Rectal smooth muscle tissue (tissue), 1 donor: ENCODE measurements at regions not wholly inside any gene's neighbourhood (a gene's known extent, or its start where the extent isn't known, plus 50 kb on each side); places are given as distances from the start of the nearest gene placed in this dataset.
"Not testable (repeated sequence)": the region's sequence is repeated elsewhere in the genome, so short reads cannot be mapped to it uniquely, and the experiment has no call there.

ENCODE experiments used
- H3K27ac ChIP-seq: one replicate; pipeline ENCODE4 v1.7.0; 2013; ENCODE audit warnings: low read depth, low read length, inconsistent platforms
- H3K27me3 ChIP-seq: one replicate; pipeline ENCODE4 v1.7.0; 2013; ENCODE audit warnings: low read length; ENCODE audit not compliant: control insufficient read depth, insufficient read depth
- H3K36me3 ChIP-seq: one replicate; pipeline ENCODE4 v1.7.0; 2013; ENCODE audit warnings: low read length; ENCODE audit not compliant: control insufficient read depth, insufficient read depth
- H3K4me1 ChIP-seq: one replicate; pipeline ENCODE4 v1.7.0; 2013; ENCODE audit warnings: low read length; ENCODE audit not compliant: control insufficient read depth, insufficient read depth
- H3K4me3 ChIP-seq: one replicate; pipeline ENCODE4 v1.7.0; 2013; ENCODE audit warnings: low read length
- H3K9ac ChIP-seq: one replicate; pipeline ENCODE4 v1.7.0; 2013; ENCODE audit warnings: low read length

GRCh38 chr1:70571191-70571590, 160.1 kb downstream of the CTH start:
- Histone ChIP-seq H3K27me3 (no peaks in the 10 kb centered on the region), H3K4me1 (no peaks in the 10 kb centered on the region), H3K9ac (no peak overlapping the region), H3K27ac (no peak overlapping the region), H3K4me3 (no peak overlapping the region), H3K36me3 (no peaks in the 10 kb centered on the region)

- H3K4me1 ChIP-seq, result no peaks in the 10 kb centered on the region
- H3K27me3 ChIP-seq, result no peaks in the 10 kb centered on the region
Observed at GRCh38 chr1:70573317-70573843, 162.3 kb downstream of the CTH start.

GRCh38 chr1:70581661-70582060, 170.6 kb downstream of the CTH start:
- Histone ChIP-seq H3K9ac (no peak overlapping the region), H3K36me3 (no peaks in the 10 kb centered on the region), H3K4me1 (no peaks in the 10 kb centered on the region), H3K4me3 (no peak overlapping the region), H3K27me3 (no peaks in the 10 kb centered on the region), H3K27ac (no peak overlapping the region)

More at GRCh38 chr1:70573317-70573843, 162.3 kb downstream of the CTH start:
- Histone ChIP-seq H3K4me3 (no peak overlapping the region), H3K9ac (no peak overlapping the region), H3K36me3 (no peaks in the 10 kb centered on the region), H3K27ac (no peak overlapping the region)

- no peaks in the 10 kb centered on the region for H3K27me3 ChIP-seq
- H3K27ac ChIP-seq, result no peak overlapping the region
- H3K4me3 ChIP-seq, result no peak overlapping the region
- no peak overlapping the region for H3K9ac ChIP-seq
- H3K4me1 ChIP-seq, result no peaks in the 10 kb centered on the region
- H3K36me3 ChIP-seq, result no peaks in the 10 kb centered on the region
Observed at GRCh38 chr1:70583522-70583921, 172.5 kb downstream of the CTH start.

- no peaks in the 10 kb centered on the region for H3K27me3 ChIP-seq
- H3K36me3 ChIP-seq, result no peaks in the 10 kb centered on the region
- H3K4me1 ChIP-seq, result no peaks in the 10 kb centered on the region
- H3K4me3 ChIP-seq, result no peak overlapping the region
- H3K9ac ChIP-seq, result no peak overlapping the region
- no peak overlapping the region for H3K27ac ChIP-seq
Observed at GRCh38 chr1:70586046-70586445, 175.0 kb downstream of the CTH start.

- Histone ChIP-seq H3K36me3 (no peaks in the 10 kb centered on the region), H3K27ac (no peak overlapping the region), H3K27me3 (no peaks in the 10 kb centered on the region), H3K9ac (no peak overlapping the region), H3K4me1 (no peaks in the 10 kb centered on the region), H3K4me3 (no peak overlapping the region)
Observed at GRCh38 chr1:70587872-70588366, 176.9 kb downstream of the CTH start.

- H3K9ac ChIP-seq, H3K4me1 ChIP-seq, H3K27ac ChIP-seq, H3K36me3 ChIP-seq, H3K27me3 ChIP-seq, H3K4me3 ChIP-seq: not testable (repeated sequence)
Observed at GRCh38 chr1:70593551-70593950, 182.5 kb downstream of the CTH start.

- no peak overlapping the region for H3K4me3 ChIP-seq
- no peak overlapping the region for H3K27ac ChIP-seq
- no peaks in the 10 kb centered on the region for H3K36me3 ChIP-seq
- H3K4me1 ChIP-seq, result no peaks in the 10 kb centered on the region
- no peaks in the 10 kb centered on the region for H3K27me3 ChIP-seq
- no peak overlapping the region for H3K9ac ChIP-seq
Observed at GRCh38 chr1:70608815-70609214, 197.7 kb downstream of the CTH start.

- H3K27me3 ChIP-seq, H3K4me3 ChIP-seq, H3K36me3 ChIP-seq, H3K9ac ChIP-seq, H3K4me1 ChIP-seq, H3K27ac ChIP-seq: not testable (repeated sequence)
Observed at GRCh38 chr1:70610164-70610563, 199.1 kb downstream of the CTH start.

- H3K4me1 ChIP-seq, result no peaks in the 10 kb centered on the region
- no peak overlapping the region for H3K27ac ChIP-seq
- no peak overlapping the region for H3K9ac ChIP-seq
- H3K4me3 ChIP-seq, result no peak overlapping the region
- no peaks in the 10 kb centered on the region for H3K36me3 ChIP-seq
- no peaks in the 10 kb centered on the region for H3K27me3 ChIP-seq
Observed at GRCh38 chr1:70616946-70617345, 205.9 kb downstream of the CTH start.

GRCh38 chr1:70617728-70618127, 206.7 kb downstream of the CTH start:
- Histone ChIP-seq H3K36me3 (no peaks in the 10 kb centered on the region), H3K4me1 (no peaks in the 10 kb centered on the region), H3K4me3 (no peak overlapping the region), H3K9ac (no peak overlapping the region), H3K27me3 (no peaks in the 10 kb centered on the region), H3K27ac (no peak overlapping the region)

- H3K9ac ChIP-seq, result no peak overlapping the region
- H3K27ac ChIP-seq, result no peak overlapping the region
- no peaks in the 10 kb centered on the region for H3K36me3 ChIP-seq
- no peaks in the 10 kb centered on the region for H3K4me1 ChIP-seq
- no peaks in the 10 kb centered on the region for H3K27me3 ChIP-seq
- no peak overlapping the region for H3K4me3 ChIP-seq
Observed at GRCh38 chr1:70627910-70628309, 216.8 kb downstream of the CTH start.

GRCh38 chr1:70628973-70629372, 217.9 kb downstream of the CTH start:
- Histone ChIP-seq H3K36me3 (no peaks in the 10 kb centered on the region), H3K27ac (no peak overlapping the region), H3K27me3 (no peaks in the 10 kb centered on the region), H3K4me3 (no peak overlapping the region), H3K4me1 (no peaks in the 10 kb centered on the region), H3K9ac (no peak overlapping the region)
